Chondrocyte (in vitro differentiated cells): ENCODE measurements at regions not wholly inside any gene's neighbourhood (a gene's known extent, or its start where the extent isn't known, plus 50 kb on each side); places are given as distances from the start of the nearest gene placed in this dataset.

ENCODE experiments used
- DNase-seq: peaks from one replicate; pipeline ENCODE4 v3.0.0; 2021; ENCODE audit warnings: mixed read lengths, low spot score
- H3K27ac Mint-ChIP-seq: one replicate; pipeline ENCODE4 v1.8.0; 2021; ENCODE audit warnings: mild to moderate bottlenecking, moderate library complexity, mixed read lengths; ENCODE audit not compliant: unreplicated experiment
- H3K27me3 Mint-ChIP-seq: 2 replicates; pipeline ENCODE4 v1.8.0; 2021; ENCODE audit warnings: low read depth, mixed read lengths
- H3K36me3 Mint-ChIP-seq: 2 replicates; pipeline ENCODE4 v1.8.0; 2021; ENCODE audit warnings: low read depth, mixed read lengths
- H3K4me1 Mint-ChIP-seq: 2 replicates; pipeline ENCODE4 v1.8.0; 2021; ENCODE audit warnings: low read depth, mild to moderate bottlenecking, mixed read lengths
- H3K4me3 Mint-ChIP-seq: one replicate; pipeline ENCODE4 v1.8.0; 2021; ENCODE audit warnings: mild to moderate bottlenecking, moderate library complexity, mixed read lengths; ENCODE audit not compliant: unreplicated experiment
- H3K9me3 Mint-ChIP-seq: 2 replicates; pipeline ENCODE4 v1.8.0; 2021; ENCODE audit warnings: low read depth, mixed read lengths
- CTCF ChIP-seq: fragments of 200-600 bp; sonication (generic); IDR thresholded peaks from 2 replicates; pipeline ENCODE4 v1.5.0; 2021; ENCODE audit warnings: antibody characterized with exemption, mild to moderate bottlenecking, moderate library complexity

- no peaks in the 10 kb centered on the region for H3K4me1 Mint-ChIP-seq
- peaks cover 2% of the 10 kb centered on the region for H3K27me3 Mint-ChIP-seq
- H3K9me3 Mint-ChIP-seq, result no peaks in the 10 kb centered on the region
- no peak for TF ChIP-seq CTCF
- no peak for DNase-seq
- no peak overlapping the region for H3K4me3 Mint-ChIP-seq
- H3K36me3 Mint-ChIP-seq, result no peaks in the 10 kb centered on the region
- no peak overlapping the region for H3K27ac Mint-ChIP-seq
These were observed 118.6 kb upstream of the ZNF536 start for GRCh38 chr19:30253581-30253996.

- no peaks in the 10 kb centered on the region for H3K4me1 Mint-ChIP-seq
- no peak for TF ChIP-seq CTCF
- H3K27me3 Mint-ChIP-seq, result peaks cover 2% of the 10 kb centered on the region
- no peaks in the 10 kb centered on the region for H3K36me3 Mint-ChIP-seq
- DNase-seq, result no peak
- no peak overlapping the region for H3K4me3 Mint-ChIP-seq
- H3K9me3 Mint-ChIP-seq, result no peaks in the 10 kb centered on the region
- H3K27ac Mint-ChIP-seq, result no peak overlapping the region
These were observed 118.0 kb upstream of the ZNF536 start for GRCh38 chr19:30254158-30254557.

GRCh38 chr19:30254789-30255188 lies 117.4 kb upstream of the ZNF536 start:
- H3K9me3 Mint-ChIP-seq, result no peaks in the 10 kb centered on the region
- H3K27ac Mint-ChIP-seq, result no peak overlapping the region
- H3K27me3 Mint-ChIP-seq, result peaks cover 2% of the 10 kb centered on the region
- no peak for TF ChIP-seq CTCF
- DNase-seq, result no peak
- H3K4me3 Mint-ChIP-seq, result no peak overlapping the region
- H3K4me1 Mint-ChIP-seq, result no peaks in the 10 kb centered on the region
- H3K36me3 Mint-ChIP-seq, result no peaks in the 10 kb centered on the region

GRCh38 chr19:30255791-30256495 lies 116.2 kb upstream of the ZNF536 start:
- Mint-ChIP-seq H3K4me1 (no peaks in the 10 kb centered on the region), H3K36me3 (no peaks in the 10 kb centered on the region), H3K9me3 (peaks cover 7% of the 10 kb centered on the region), H3K27me3 (peaks cover 2% of the 10 kb centered on the region), H3K4me3 (no peak overlapping the region), H3K27ac (no peak overlapping the region)
- TF ChIP-seq CTCF, result no peak
- no peak for DNase-seq

GRCh38 chr19:30256496-30256850 lies 115.7 kb upstream of the ZNF536 start:
- Mint-ChIP-seq H3K27ac (no peak overlapping the region), H3K36me3 (no peaks in the 10 kb centered on the region), H3K4me3 (no peak overlapping the region), H3K27me3 (peaks cover 2% of the 10 kb centered on the region), H3K9me3 (peaks cover 7% of the 10 kb centered on the region), H3K4me1 (no peaks in the 10 kb centered on the region)
- TF ChIP-seq CTCF, result no peak
- no peak for DNase-seq
